GM19240 (cell line): ENCODE measurements at regions not wholly inside any gene's neighbourhood (a gene's known extent, or its start where the extent isn't known, plus 50 kb on each side); places are given as distances from the start of the nearest gene placed in this dataset.
"Not testable (repeated sequence)": the region's sequence is repeated elsewhere in the genome, so short reads cannot be mapped to it uniquely, and the experiment has no call there.

Experiments
- DNase-seq: peaks from one replicate; pipeline ENCODE4 v3.0.0; 2011; ENCODE audit warnings: low spot score; ENCODE audit not compliant: insufficient read length

DNA sequence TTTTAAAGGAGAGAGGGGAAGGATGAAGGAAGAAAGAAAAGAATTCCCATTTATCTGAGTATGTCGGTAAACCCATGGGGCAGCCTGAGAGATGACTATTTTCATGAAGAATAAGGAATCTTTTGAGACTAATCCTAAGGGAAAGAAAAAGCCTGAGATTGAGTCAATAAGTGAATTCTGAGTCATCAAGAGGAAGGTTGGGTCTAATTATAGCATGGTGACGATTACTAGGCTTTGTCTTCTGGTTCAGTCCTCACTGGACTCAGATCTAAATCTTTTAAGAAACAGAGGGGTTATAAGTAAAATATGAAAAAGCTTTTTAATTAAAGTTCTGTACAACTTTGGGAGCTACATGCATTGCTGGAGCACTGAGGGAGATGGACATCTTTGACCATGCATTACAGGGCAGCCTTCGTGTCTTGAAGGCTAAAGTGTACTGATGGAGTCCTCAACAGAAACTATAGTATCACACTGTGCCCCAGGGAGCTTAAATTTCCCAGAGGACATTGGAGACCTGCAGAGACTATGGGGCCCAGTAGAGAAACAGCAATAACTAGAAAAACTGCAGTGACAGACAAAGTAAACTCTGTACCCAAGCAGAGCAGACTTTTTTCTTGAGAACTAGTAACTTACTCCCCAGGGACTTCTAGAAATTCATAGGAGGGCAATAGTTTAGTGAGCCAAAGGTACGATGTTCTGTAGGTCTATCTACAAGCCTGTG, 260.9 kb downstream of the RAD51AP2 start:
- no peak for DNase-seq

DNA sequence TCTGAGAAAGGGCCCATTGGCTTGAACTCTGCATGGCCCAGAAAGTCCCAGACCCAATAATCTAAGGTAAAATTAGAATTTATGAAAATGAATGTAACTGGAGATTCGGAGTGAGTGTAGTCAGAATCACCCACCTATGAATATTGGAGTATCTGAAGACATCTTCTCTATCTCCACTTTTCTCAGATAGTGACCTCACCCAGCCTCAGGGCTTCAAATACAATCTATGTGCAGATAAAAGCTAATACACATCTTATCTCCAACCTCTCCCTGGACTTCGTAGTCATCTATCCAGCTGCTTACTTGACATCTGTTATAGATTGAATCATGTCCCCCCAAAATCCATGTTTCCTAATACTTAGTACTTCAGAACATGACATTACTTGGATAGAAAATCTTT, 263.2 kb downstream of the RAD51AP2 start:
- no peak for DNase-seq

DNA sequence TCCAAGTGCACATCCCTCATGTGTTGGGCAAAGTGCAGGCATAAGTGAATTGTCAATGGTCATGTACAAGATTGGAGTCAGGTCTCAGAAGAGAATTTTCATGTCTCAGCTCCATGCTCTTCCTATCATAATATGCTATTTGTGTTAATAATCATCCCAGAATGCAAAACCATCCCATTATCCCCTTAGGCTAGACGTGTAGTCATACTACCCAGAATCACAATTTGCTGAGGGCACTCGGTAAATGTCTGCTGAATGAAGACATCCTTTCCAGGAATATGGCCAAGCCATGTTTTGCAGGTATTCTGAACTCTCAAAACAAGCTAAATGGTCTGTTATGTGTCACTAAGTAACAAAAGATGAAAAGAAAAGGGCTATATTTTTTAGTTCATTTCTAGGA, 263.8 kb downstream of the RAD51AP2 start:
- DNase-seq, result no peak

DNA sequence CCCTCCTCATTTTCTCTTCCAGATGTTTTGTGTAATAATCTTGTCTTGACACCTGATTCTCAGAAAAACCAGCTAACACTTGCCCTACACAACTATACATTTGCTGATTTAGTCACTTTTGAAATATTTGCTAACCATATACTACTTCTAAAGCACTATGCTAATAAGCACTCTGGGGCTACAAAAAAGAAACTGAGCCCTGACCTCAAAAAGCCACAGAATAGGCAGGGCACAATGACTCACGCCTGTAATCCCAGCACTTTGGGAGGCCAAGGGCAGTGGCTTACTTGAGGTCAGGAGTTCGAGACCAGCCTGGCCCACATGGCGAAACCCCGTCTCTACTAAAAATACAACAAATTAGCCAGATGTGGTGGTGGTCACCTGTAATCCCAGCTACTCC, 266.0 kb downstream of the RAD51AP2 start:
- no peak for DNase-seq

DNA sequence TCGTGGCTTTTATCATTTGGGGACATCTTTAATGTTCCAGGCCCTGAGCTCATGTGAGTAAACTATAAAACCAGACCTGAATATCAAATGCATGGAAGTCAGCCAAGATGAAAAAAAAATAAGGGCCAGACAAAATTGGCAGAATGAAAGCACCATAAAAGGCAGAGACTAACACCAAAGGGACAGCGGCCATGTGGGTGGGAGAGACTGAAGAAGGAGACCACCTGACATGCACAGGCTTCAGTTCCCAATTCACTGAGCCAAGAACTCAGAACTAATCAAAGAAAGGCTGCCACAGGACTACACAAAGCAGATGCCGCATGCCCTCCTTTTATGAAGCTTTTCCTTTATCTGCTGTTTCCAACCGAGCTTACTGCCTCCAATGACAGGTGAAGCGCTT, 267.1 kb downstream of the RAD51AP2 start:
- DNase-seq, result no peak

DNA sequence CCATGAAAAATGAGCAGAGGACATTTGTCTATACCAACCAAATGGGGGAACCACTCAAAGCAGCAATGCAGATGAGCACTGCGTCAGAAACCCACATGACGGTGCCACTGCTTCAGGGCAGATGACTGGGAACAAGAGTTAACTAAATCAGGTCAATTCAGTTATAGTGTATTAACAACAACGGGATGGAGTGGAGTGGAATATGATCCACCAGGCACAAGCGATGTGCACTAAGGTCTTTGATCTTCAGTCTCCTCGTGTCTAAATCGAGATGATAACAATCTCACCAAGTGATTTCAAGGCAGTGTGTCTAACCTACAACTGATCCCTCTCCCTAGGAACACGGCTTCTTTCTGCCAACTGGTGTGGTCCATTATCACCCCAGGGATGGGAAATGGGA, 269.0 kb downstream of the RAD51AP2 start:
- DNase-seq, result no peak

DNA sequence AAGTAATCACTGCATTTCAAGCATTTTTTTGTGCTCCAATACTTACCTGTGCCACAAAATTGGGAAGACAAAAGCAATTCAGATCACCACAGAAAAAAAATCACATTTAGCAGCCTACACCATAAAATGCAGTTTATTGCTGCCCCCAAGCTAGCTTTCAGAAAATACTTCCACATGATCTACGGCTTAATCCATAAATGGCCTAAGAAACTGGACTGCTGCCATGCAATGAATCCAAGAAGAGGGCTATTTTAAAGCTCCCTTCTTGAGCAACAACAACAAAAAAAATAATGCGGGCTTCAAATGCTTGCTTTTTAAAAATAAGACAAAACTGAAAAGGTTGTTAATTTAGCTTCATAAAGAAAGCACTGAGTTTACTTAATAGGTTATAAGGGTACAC, 272.3 kb downstream of the RAD51AP2 start:
- no peak for DNase-seq

DNA sequence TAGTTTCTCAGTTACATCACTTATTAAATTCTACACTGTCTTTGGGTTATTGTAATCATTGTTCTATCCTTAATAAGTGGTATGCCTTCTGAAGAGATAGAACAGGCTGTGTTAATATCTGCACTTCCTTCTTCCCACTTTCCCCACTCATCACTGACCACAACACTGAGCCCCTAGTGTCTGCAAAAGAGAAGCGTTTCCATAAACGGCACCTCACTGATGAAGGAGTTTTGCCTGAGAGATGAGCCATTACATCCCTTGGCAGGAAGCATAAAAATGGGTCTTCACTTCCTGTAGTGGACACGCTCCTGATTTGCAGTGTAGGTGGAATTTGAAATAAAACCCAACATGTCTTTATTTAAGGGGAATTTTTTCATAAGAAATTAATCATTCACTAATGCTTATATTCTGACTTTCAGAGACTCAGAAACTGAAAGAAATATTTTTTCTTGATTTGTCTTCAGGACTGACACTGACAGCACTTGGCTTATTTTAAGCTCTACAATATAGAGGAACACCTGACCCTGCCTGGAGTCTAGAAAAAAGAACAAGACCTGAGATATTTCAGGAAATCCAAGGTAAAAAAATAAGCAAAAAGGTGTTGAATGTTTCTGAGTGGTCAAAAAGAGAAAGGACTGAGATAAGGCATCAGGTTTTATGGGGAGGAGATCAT, 275.3 kb downstream of the RAD51AP2 start:
- no peak for DNase-seq

DNA sequence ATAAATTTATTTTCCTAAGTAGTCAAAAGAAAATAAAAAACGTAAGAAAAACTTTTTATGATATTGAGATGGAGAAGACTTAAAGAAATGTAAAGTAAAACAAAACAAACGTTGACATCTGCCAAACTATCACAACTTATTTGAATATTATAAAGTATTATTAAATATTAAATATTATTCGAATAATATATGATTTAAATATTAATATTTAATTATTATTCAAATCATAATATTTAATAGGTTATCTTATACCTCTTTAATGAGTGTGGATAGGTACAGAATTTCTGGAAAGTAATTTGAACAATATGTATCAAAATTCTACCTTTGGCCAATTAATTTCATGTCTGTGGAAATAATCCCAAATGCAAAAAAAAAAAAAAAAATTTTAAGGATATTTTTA, 278.7 kb downstream of the RAD51AP2 start:
- DNase-seq, result no peak

DNA sequence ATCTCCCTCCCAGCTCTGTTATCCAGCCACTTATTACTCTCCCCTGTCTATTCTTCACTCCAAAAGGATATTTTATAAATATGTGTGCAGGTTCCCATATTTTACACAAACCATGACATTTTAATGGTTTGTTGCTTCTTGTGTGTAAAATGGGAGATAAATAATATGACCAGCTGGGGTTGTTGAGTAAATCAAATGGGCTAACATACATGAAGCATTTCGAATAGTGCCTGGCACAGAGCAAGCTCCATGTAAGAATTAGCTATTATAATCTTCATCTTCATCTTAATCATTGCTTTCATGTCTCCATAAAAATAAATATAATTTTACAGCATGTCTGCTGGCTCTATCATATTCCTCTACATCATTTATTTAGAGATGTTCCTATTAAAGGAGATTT, 283.1 kb downstream of the RAD51AP2 start:
- no peak for DNase-seq

DNA sequence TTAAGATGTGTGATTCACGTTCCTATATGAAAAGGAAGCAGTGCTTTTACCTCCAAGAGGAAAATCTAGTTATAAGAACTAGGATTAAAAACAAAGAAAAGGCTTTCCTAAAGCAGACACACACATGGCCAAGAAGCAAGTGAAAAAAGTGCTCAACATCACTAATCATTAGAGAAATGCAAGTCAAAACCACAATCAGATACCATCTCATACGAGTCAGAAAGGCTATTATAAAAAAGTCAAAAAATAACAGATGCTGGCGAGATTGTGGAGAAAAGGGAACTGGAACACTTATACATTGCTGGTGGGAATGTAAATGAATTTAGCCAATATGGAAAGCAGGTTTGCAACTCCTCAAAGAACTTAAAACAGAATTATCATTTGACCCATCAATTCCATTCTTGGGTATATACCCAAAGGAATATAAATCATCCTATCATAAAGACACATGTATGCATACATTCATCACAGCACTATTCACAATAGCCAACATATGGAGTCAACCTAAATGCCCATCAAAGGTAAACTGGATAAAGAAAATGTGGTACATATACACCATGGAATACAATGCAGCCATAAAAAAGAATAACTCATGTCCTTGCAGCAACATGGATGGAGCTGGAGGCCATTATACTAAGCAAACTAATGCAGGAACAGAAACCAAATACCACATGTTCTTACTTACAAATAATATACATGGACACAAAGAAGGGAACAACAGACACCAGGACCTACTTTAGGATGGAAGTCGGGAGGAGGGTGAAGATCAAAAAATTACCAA, 285.3 kb downstream of the RAD51AP2 start:
- DNase-seq, result no peak

DNA sequence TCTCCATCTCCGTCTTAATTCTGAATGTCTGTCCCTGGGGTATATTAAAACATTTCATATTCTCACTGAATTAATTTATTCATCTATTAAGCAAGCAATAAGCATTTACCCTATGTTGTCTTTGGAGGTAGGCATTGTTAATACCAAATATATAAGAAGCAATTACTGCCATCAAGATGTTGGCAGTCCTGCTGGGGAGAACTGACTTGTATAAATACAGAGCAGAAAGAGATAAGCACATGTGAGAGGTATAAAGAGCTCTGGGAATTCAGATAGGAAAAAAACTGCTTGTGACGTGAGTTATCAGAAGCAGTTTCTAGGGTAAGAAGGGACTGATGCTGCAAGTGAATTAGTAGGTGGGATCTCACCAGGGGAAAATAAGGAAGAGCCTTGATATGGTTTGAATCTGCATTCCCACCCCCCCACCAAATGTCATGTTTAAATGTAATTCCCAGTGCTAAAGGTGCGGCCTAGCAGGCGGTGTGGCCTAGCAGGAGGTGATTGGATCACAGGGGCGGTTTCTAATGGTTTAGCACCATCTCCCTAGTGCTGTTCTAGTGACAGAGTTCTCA, 286.8 kb downstream of the RAD51AP2 start:
- no peak for DNase-seq

DNA sequence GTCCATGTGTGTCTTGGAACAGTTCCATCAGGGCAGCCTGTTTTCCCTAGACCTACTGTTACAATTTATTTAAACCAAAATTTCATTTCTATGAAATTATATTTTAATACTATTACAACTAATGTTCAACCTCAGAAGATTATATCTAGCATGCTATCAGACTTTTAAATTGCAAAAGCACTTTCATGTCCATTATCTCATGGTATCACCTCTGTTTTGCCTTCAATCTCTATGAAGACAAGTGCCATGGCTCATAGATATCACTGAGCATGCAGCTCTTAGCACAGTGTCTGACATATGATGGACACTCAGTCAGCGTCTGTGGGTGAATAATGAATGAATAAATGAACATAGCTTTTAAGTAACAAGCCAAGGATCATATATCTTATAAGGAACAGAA, 288.8 kb downstream of the RAD51AP2 start:
- DNase-seq, result no peak

DNA sequence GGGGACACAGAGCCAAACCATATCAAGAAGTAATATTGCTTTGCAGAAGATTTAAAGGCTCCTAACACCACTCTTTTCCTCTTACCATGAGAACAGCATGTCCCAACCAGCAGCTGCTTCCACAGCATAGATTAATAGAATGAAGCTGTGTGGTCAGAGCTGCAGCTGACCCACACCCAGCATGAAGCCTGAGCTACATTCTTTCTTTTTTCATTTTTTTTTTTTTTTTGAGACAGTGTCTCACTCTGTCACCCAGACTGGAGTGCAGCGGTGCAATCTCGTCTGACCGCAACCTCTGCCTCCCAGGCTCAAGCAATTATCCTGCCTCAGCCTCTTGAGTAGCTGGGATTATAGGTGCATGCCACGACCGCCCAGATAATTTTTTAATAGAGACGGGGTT, 289.8 kb downstream of the RAD51AP2 start:
- no peak for DNase-seq

DNA sequence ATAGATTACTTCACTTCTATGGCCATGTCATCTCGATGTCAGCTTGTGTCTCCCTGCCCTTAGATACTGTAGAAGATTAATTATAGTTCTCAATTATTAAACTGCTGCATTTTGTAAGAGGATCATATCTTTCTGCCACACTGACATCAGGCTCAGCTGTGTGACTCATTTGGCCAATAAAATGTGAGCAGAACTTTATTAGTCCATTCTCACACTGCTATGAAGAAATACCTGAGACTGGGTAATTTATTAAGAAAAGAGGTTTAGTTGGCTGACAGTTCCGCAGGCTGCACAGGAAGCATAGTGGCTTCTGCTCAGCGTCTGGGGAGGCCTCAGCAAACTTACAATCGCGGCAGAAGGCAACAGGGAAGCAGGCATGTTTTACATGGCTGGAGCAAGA, 290.4 kb downstream of the RAD51AP2 start:
- DNase-seq, result no peak

DNA sequence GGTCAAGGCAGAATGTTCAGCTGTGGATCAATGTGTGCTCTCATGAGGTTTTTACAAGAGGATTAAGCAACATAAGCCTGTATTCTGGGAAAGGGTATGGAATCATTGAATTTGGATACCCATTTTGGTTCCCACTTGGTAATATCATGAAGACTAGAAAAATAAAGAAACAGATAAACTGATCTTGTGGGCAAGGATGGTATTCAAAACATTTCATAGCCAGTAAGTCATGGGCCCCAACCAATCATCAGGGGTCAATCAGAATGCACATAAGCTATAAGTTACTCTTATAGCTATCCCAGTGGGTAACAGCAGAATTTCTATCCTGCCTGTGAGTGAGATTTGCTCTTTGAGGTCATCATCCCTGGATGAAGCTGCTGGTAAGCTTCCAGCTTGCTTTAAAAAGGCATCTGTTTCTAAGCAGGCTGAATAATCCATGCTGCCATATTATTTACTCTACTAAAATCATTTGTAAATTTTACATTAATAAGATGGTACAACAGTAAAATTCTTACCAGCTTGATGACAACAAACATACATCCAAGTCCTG, 291.2 kb downstream of the RAD51AP2 start:
- DNase-seq, result no peak

DNA sequence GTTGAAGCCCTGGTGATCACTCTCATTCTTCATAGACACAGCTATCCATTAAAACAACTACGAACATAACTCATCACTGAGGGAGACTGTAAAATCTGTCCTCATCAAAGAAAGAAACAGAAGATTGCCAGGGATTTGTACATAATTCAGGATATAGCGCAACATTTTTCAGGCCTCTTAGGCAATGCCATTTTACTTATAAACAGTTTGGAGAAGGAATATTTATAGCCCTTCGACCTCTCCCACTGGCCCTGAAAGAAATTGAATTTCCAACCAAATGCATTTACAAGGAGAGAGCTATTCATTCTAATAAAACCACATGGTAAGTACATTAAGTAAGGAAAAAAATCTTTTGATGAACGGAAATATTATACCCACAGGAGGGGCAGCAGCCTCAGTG, 295.0 kb downstream of the RAD51AP2 start:
- DNase-seq, result no peak

DNA sequence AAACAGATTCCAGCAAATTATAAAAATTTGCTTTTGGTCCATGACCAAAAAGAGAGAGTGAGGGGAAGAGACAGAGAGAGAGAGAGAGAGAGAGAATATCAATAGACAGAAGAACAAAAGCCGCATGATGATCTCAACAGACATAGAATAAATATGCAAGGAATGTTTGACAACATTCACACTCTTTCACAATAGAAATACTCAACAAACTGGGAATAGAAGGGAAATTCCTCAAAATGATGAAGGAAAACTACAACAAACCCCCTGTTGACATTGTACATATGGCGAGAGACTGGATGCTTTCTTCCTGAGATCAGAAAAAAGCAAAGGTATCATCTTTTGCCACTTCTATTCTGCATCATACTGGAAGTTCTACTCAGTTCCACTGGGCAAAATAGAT, 309.7 kb downstream of the RAD51AP2 start:
- DNase-seq, result no peak

DNA sequence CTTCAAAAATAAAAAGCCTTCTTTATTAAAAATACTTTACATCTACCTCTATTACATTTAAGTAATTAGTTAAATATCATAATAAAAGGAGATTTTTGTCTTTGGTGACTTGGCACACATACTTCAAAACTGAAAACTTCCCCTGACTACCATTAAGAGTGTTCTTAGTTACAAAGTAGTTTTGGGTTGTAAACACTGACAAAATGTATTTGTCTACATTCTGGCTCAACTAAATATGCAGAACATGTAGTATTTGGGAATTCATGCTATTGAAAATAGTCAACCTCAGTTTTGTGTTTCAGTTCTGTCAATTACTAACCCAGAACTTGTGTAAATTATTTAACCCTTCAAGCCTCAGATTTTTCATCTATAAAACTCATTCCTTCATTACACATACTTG, 311.5 kb downstream of the RAD51AP2 start:
- DNase-seq, result no peak

DNA sequence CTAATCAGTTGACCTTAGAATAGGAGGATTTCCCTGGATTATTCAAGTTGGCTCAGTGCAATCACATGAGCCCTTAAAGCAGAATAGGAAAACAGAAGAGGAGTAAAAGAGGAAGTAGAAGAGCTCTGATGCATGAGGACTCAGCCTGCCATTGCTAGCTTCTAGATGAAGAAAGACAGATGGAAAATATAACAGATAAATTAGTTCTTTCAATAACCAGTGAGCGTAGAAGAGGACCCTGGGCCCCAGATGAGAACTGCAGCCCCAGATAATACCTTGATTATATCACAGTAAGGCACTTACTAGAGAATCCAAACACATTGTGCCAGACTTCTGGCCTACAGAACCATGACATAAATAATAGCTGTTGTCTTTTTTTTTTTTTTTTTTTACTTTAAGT, 314.0 kb downstream of the RAD51AP2 start:
- DNase-seq, result not testable (repeated sequence)

DNA sequence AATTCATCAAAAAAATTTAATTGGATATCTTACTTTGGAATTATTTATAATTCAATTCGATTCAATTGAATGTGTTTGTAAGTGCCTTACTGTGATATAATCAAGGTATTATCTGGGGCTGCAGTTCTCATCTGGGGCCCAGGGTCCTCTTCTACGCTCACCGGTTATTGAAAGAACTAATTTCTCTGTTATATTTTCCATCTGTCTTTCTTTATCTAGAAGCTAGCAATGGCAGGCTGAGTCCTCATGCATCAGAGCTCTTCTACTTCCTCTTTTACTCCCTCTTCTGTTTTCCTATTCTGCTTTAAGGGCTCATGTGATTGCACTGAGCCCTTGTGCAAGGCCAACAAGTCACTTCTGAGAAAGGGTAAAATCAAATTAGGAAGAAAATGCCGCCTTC, 315.6 kb downstream of the RAD51AP2 start:
- DNase-seq, result not testable (repeated sequence)

DNA sequence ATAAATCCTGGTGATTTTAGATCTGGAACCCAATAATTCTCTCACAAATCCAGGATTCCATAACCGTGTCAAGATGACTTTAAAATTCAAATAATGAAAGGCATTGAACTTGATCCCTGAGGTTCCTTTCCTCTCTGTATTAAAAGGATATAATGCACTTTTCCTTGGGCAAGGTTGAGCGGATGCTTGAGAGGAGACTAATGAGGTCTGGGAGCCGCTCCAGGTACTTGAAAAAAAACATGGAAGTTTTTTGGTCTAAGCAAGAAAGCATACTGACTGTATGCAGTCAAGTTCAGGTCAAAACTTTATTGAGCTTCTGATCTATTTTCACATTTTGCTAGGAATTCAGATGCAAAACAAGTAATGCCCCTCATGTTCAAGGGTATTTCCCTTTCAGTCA, 318.5 kb downstream of the RAD51AP2 start:
- DNase-seq, result no peak
